IMR-90 (cell line): ENCODE measurements at regions not wholly inside any gene's neighbourhood (a gene's known extent, or its start where the extent isn't known, plus 50 kb on each side); places are given as distances from the start of the nearest gene placed in this dataset.

Experiments used
- ATAC-seq: fragments of 200-7000 bp; cut with Tn5 transposase; 2 replicates; pipeline ENCODE4 v1.9.1; 2020; ENCODE audit warnings: low read depth, mild to moderate bottlenecking, moderate library complexity
- BruUV-seq: library from RNA; stranded (reverse); fragments of 400-500 nt; replicated peaks from 2 replicates; lab custom pipeline; 2021; lab: Mats Ljungman, UMichigan
- CTCF ChIA-PET: fragments of 300-600 bp; formaldehyde crosslinking; extraction: SDS; loops from one replicate; lab custom pipeline; 2021; ENCODE audit warnings: antibody characterized with exemption; lab: Yijun Ruan, JAX
- POLR2A ChIA-PET: fragments of 300-600 bp; sonication (Branson Sonifier 250); formaldehyde crosslinking; loops from one replicate; lab custom pipeline; 2022; ENCODE audit warnings: antibody characterized with exemption; ENCODE audit not compliant: unreplicated experiment; lab: Charles Lee
- DNase-seq: peaks from one replicate; pipeline ENCODE4 v3.0.0; 2013
- H2AFZ ChIP-seq: replicated peaks from 2 replicates; pipeline ENCODE3; 2013; ENCODE audit warnings: low read length, mild to moderate bottlenecking; ENCODE audit not compliant: poor library complexity
- H2AK5ac ChIP-seq: 2 replicates; pipeline ENCODE4 v1.6.1; 2013; ENCODE audit warnings: low read depth, low read length, inconsistent platforms
- H2AK9ac ChIP-seq: replicated peaks from 2 replicates; pipeline ENCODE3; 2013; ENCODE audit warnings: mild to moderate bottlenecking, low read depth, low read length, moderate library complexity; ENCODE audit not compliant: poor library complexity
- H2BK120ac ChIP-seq: 2 replicates; pipeline ENCODE4 v1.6.1; 2013; ENCODE audit warnings: low read depth, low read length, inconsistent platforms
- H2BK15ac ChIP-seq: 3 replicates; pipeline ENCODE4 v1.6.1; 2013; ENCODE audit warnings: low read depth, low read length, inconsistent platforms
- H2BK20ac ChIP-seq: 2 replicates; pipeline ENCODE4 v1.6.1; 2013; ENCODE audit warnings: low read depth, mild to moderate bottlenecking, inconsistent platforms, low read length, moderate library complexity
- H2BK5ac ChIP-seq: 2 replicates; pipeline ENCODE4 v1.6.1; 2013; ENCODE audit warnings: mild to moderate bottlenecking, low read depth, low read length, inconsistent platforms; ENCODE audit not compliant: poor library complexity, severe bottlenecking
- H3K14ac ChIP-seq: replicated peaks from 2 replicates; pipeline ENCODE4 v1.6.1; 2013; ENCODE audit warnings: low read depth, low read length, inconsistent platforms
- H3K18ac ChIP-seq: 2 replicates; pipeline ENCODE4 v1.6.1; 2013; ENCODE audit warnings: low read depth, low read length, control low read depth
- H3K23ac ChIP-seq: 2 replicates; pipeline ENCODE4 v1.6.1; 2013; ENCODE audit warnings: low read depth, low read length, inconsistent platforms
- H3K27ac ChIP-seq: 2 replicates; pipeline ENCODE4 v1.5.1; 2013; ENCODE audit warnings: mild to moderate bottlenecking, control low read depth, low read length; ENCODE audit not compliant: insufficient read depth
- H3K27me3 ChIP-seq: 2 replicates; pipeline ENCODE4 v1.6.1; 2013; ENCODE audit warnings: low read length; ENCODE audit not compliant: control insufficient read depth, insufficient read depth
- H3K36me3 ChIP-seq: 2 replicates; pipeline ENCODE4 v1.6.1; 2013; ENCODE audit warnings: low read length, mixed read lengths; ENCODE audit not compliant: control insufficient read depth, insufficient read depth
- H3K4ac ChIP-seq: 2 replicates; pipeline ENCODE4 v1.6.1; 2013; ENCODE audit warnings: low read depth, low read length, inconsistent platforms
- H3K4me1 ChIP-seq: 2 replicates; pipeline ENCODE4 v1.6.1; 2013; ENCODE audit warnings: low read length, mixed read lengths; ENCODE audit not compliant: control insufficient read depth, insufficient read depth
- H3K4me2 ChIP-seq: 2 replicates; pipeline ENCODE4 v1.6.1; 2013; ENCODE audit warnings: low read depth, mild to moderate bottlenecking, control low read depth, low read length, moderate library complexity
- H3K4me3 ChIP-seq: 2 replicates; pipeline ENCODE4 v1.5.1; 2013; ENCODE audit warnings: low read depth, mild to moderate bottlenecking, control low read depth, low read length, moderate library complexity; ENCODE audit not compliant: insufficient read depth
- H3K56ac ChIP-seq: 2 replicates; pipeline ENCODE4 v1.6.1; 2013; ENCODE audit warnings: low read length, inconsistent platforms; ENCODE audit not compliant: insufficient read depth; ENCODE audit errors: extremely low read depth
- H3K79me1 ChIP-seq, 2 experiments: 2 replicates each; pipeline ENCODE4 v1.6.1; 2013; ENCODE audit warnings: low read length in 2 of 2, inconsistent platforms in 1 of 2, low read depth in 1 of 2
- H3K9ac ChIP-seq: 2 replicates; pipeline ENCODE4 v1.6.1; 2013; ENCODE audit warnings: low read depth, low read length, control low read depth
- H3K9me1 ChIP-seq: 2 replicates; pipeline ENCODE4 v1.6.1; 2013; ENCODE audit warnings: low read length, inconsistent platforms; ENCODE audit not compliant: insufficient read depth
- H3K9me3 ChIP-seq: 2 replicates; pipeline ENCODE4 v1.6.1; 2013; ENCODE audit warnings: low read length; ENCODE audit not compliant: control insufficient read depth, insufficient read depth
- H4K20me1 ChIP-seq: 2 replicates; pipeline ENCODE4 v1.6.1; 2013; ENCODE audit warnings: low read length, inconsistent platforms; ENCODE audit not compliant: insufficient read depth
- H4K5ac ChIP-seq: 2 replicates; pipeline ENCODE4 v1.6.1; 2013; ENCODE audit warnings: mild to moderate bottlenecking, low read depth, low read length, control low read depth
- H4K8ac ChIP-seq, 2 experiments: 2 replicates each; pipeline ENCODE4 v1.6.1; 2013; ENCODE audit warnings: low read depth in 2 of 2, low read length in 2 of 2, control low read depth in 1 of 2, inconsistent platforms in 1 of 2
- H4K91ac ChIP-seq: 2 replicates; pipeline ENCODE4 v1.6.1; 2013; ENCODE audit warnings: low read depth, low read length, inconsistent platforms; ENCODE audit not compliant: insufficient read depth
- BHLHE40 ChIP-seq: fragments of 150-350 bp; IDR thresholded peaks from 2 replicates; pipeline ENCODE4 v1.6.1; 2016; ENCODE audit warnings: mild to moderate bottlenecking, low read depth, low read length
- CEBPB ChIP-seq: IDR thresholded peaks from 2 replicates; pipeline ENCODE4 v1.6.1; 2012; ENCODE audit warnings: low read depth, low read length, improper control_type of control experiment
- FOS ChIP-seq: fragments of 150-350 bp; IDR thresholded peaks from 2 replicates; pipeline ENCODE4 v1.6.1; 2016; ENCODE audit warnings: low read depth, low read length
- NFE2L2 ChIP-seq: fragments of 150-350 bp; IDR thresholded peaks from 2 replicates; pipeline ENCODE4 v1.6.1; 2016; ENCODE audit warnings: low read depth, mild to moderate bottlenecking, low read length
- POLR2A ChIP-seq: IDR thresholded peaks from 2 replicates; pipeline ENCODE4 v1.6.1; 2012; ENCODE audit warnings: mild to moderate bottlenecking, low read depth, low read length
- WGBS, 2 experiments: methylation state at CpG; one replicate each; pipeline versions ENCODE4 v1.1.5 to v1.1.7; 2013; ENCODE audit warnings: missing lambda C conversion rate in 2 of 2; ENCODE audit not compliant: insufficient read length in 1 of 2; ENCODE audit errors: extremely low coverage in 2 of 2; 5-methylcytosine and 5-hydroxymethylcytosine counted together
- dilution Hi-C: fragments of 300-500 bp; cut with HindIII; formaldehyde crosslinking; loops from one replicate; pipeline ENCODE4 v1.14.3; 2018; ENCODE audit warnings: low sequenced_read_pairs; ENCODE audit not compliant: unreplicated experiment
- in situ Hi-C: fragments of 300-500 bp; cut with MboI; formaldehyde crosslinking; loops from 3 replicates; pipeline ENCODE4 v1.14.3; 2019; ENCODE audit warnings: low sequenced_read_pairs, inconsistent platforms, mixed read lengths
- intact Hi-C: fragments of 100-400 bp; cut with micrococcal nuclease; formaldehyde crosslinking; loops from 2 replicates; pipeline ENCODE4 v1.10.0; 2022
- TF ChIP-seq, protein P1 (sequence below): conservative IDR thresholded peaks from 2 replicates; pipeline ENCODE4 v1.5.1; 2012; ENCODE audit warnings: mild to moderate bottlenecking, low read depth, low read length, improper control_type of control experiment
- TF ChIP-seq, protein P2 (sequence below): fragments of 150-350 bp; IDR thresholded peaks from 2 replicates; pipeline ENCODE4 v1.6.1; 2017; ENCODE audit warnings: mild to moderate bottlenecking, antibody characterized with exemption, low read length, low read depth

DNA sequence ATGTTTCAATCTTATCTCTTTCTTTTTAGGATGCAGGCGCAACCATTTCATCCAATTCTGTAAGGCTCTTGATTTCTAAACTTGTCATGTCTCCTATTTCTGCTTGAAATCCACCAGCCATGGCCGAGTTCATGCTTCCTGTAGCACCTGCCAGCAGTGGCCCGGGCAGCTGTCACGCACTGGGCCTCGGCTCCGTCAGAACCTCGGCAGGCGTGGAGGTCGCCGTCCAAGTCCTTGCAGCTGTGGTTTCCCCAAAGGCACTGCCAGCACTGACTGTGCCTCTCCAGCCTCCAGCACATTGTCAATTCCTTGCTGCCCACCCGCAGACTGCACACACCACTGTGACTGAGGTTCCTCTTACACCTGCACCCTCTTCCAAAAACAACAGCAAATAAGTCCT lies 188.7 kb upstream of the SALL3 start:
- Histone ChIP-seq H2AFZ (no peak overlapping the region), H3K14ac (no peak overlapping the region), H2BK5ac (no peak overlapping the region), H3K4me1 (no peaks in the 10 kb centered on the region), H2BK120ac (no peak overlapping the region), H2AK9ac (no peak overlapping the region), H2BK20ac (no peak overlapping the region), H3K9me1 (no peaks in the 10 kb centered on the region), H3K4me2 (no peak overlapping the region), H4K8ac (no peak overlapping the region), H3K27ac (no peak overlapping the region), H3K4me3 (no peak overlapping the region), H3K9me3 (peaks cover 47% of the 10 kb centered on the region), H3K18ac (no peak overlapping the region), H3K27me3 (no peaks in the 10 kb centered on the region), H4K91ac (no peak overlapping the region), H3K36me3 (no peaks in the 10 kb centered on the region), H4K5ac (no peak overlapping the region), H3K56ac (no peak overlapping the region), H3K4ac (no peak overlapping the region), H2BK15ac (no peak overlapping the region), H3K23ac (no peak overlapping the region), H3K79me1 (no peaks in the 10 kb centered on the region), H3K9ac (no peak overlapping the region), H2AK5ac (no peak overlapping the region), H4K20me1 (no peaks in the 10 kb centered on the region)
- ChIA-PET POLR2A (no interaction called here), CTCF (no interaction called here)
- ATAC-seq = no peak
- 79% methylated on average over 7 of the region's 11 CpGs; no CpG with 5 or more reads in 1 of the 2 experiments for WGBS, 2 experiments
- dilution Hi-C loops = no loop called here
- in situ Hi-C loops = no loop called here
- no peak for DNase-seq
- TF ChIP-seq NFE2L2 (no peak), BHLHE40 (no peak), CEBPB (no peak), POLR2A (no peak), FOS (no peak)
- TF ChIP-seq, protein P1, sequence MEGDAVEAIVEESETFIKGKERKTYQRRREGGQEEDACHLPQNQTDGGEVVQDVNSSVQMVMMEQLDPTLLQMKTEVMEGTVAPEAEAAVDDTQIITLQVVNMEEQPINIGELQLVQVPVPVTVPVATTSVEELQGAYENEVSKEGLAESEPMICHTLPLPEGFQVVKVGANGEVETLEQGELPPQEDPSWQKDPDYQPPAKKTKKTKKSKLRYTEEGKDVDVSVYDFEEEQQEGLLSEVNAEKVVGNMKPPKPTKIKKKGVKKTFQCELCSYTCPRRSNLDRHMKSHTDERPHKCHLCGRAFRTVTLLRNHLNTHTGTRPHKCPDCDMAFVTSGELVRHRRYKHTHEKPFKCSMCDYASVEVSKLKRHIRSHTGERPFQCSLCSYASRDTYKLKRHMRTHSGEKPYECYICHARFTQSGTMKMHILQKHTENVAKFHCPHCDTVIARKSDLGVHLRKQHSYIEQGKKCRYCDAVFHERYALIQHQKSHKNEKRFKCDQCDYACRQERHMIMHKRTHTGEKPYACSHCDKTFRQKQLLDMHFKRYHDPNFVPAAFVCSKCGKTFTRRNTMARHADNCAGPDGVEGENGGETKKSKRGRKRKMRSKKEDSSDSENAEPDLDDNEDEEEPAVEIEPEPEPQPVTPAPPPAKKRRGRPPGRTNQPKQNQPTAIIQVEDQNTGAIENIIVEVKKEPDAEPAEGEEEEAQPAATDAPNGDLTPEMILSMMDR = no peak
- TF ChIP-seq, protein P2, sequence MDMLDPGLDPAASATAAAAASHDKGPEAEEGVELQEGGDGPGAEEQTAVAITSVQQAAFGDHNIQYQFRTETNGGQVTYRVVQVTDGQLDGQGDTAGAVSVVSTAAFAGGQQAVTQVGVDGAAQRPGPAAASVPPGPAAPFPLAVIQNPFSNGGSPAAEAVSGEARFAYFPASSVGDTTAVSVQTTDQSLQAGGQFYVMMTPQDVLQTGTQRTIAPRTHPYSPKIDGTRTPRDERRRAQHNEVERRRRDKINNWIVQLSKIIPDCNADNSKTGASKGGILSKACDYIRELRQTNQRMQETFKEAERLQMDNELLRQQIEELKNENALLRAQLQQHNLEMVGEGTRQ = no peak
- BruUV-seq = no TSS peak
- intact Hi-C loops = no loop called here
